ENCODE measurements at regions not wholly inside any gene's neighbourhood (a gene's known extent, or its start where the extent isn't known, plus 50 kb on each side); places are given as distances from the start of the nearest gene placed in this dataset.

DNA sequence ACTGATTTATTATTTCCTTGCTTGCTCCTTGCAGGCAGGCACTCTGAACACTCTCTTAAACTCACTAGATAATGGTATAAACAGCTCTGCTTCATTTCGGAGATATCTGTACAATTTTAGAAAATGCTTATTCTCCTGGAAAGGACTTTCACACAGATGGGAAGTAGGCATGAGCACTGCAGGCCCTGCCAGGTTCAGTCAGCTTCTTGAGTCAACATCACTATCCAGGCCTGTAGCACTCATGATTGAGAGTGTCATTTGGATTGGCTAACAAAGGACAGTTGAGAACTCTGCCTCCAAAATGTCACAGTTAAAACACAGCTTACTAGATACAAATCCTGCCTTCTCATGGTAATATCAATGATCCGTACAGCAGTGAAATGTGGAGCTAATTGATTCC, 181.9 kb downstream of the CYYR1 start:
- TF ChIP-seq, protein P1, sequence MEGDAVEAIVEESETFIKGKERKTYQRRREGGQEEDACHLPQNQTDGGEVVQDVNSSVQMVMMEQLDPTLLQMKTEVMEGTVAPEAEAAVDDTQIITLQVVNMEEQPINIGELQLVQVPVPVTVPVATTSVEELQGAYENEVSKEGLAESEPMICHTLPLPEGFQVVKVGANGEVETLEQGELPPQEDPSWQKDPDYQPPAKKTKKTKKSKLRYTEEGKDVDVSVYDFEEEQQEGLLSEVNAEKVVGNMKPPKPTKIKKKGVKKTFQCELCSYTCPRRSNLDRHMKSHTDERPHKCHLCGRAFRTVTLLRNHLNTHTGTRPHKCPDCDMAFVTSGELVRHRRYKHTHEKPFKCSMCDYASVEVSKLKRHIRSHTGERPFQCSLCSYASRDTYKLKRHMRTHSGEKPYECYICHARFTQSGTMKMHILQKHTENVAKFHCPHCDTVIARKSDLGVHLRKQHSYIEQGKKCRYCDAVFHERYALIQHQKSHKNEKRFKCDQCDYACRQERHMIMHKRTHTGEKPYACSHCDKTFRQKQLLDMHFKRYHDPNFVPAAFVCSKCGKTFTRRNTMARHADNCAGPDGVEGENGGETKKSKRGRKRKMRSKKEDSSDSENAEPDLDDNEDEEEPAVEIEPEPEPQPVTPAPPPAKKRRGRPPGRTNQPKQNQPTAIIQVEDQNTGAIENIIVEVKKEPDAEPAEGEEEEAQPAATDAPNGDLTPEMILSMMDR (IDR thresholded peaks at IDR 0.05): no peak

DNA sequence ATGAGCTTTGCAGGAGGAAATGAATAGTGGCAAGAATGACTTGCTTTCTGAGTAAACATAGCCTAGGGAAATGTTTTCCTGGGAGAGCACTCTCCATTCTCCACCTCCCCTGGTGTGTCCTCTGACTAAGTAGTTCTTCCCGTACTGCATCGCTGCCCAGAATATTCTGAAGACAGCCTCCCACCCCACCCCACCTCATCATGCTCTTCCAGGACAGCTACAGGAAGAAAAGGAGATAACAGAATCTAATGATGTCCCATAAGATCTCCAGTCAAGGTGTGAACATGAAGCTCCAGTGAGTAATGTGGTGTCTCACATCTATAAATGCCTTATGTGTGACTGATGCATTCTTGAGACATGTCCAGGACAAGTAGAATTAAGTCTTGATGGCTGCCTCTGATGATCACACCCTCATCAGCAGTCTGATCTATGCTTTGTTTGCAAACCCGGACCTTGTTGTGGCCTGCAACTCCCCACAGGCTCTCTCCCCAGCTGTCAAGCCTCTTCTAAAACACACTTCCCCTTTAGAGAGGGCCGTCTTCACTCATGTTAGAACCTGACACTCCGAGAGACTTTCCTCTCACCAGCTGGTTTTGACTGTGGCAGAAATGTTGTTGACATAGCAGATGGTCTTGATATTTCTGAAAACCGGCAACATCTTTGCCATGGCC, 183.0 kb downstream of the CYYR1 start:
- TF ChIP-seq, protein P1 (IDR thresholded peaks at IDR 0.05): no peak
- Mint-ChIP-seq H3K4me1 (ENCODE audit: unreplicated experiment) (peaks cover 41% of the 10 kb centered on the region), H3K27ac (ENCODE audit: unreplicated experiment) (peak overlapping the region; percentile 90), H3K36me3 (ENCODE audit: unreplicated experiment) (no peaks in the 10 kb centered on the region), H3K9me3 (ENCODE audit: unreplicated experiment) (no peaks in the 10 kb centered on the region), H3K4me3 (ENCODE audit: unreplicated experiment) (peak overlapping the region; percentile 39), H3K27me3 (ENCODE audit: unreplicated experiment) (no peaks in the 10 kb centered on the region)
- DNase-seq (ENCODE audit: extremely low spot score, unreplicated experiment): no peak

More for the DNA sequence above, 181.9 kb downstream of the CYYR1 start:
- H3K4me3 Mint-ChIP-seq (ENCODE audit: unreplicated experiment): no peak overlapping the region
- H3K36me3 Mint-ChIP-seq (ENCODE audit: unreplicated experiment): no peaks in the 10 kb centered on the region
- no peaks in the 10 kb centered on the region for H3K27me3 Mint-ChIP-seq (ENCODE audit: unreplicated experiment)
- no peaks in the 10 kb centered on the region for H3K9me3 Mint-ChIP-seq (ENCODE audit: unreplicated experiment)
- DNase-seq (ENCODE audit: extremely low spot score, unreplicated experiment): no peak
- H3K4me1 Mint-ChIP-seq (ENCODE audit: unreplicated experiment): peaks cover 41% of the 10 kb centered on the region
- peak overlapping the region; percentile 90 for H3K27ac Mint-ChIP-seq (ENCODE audit: unreplicated experiment)

DNA sequence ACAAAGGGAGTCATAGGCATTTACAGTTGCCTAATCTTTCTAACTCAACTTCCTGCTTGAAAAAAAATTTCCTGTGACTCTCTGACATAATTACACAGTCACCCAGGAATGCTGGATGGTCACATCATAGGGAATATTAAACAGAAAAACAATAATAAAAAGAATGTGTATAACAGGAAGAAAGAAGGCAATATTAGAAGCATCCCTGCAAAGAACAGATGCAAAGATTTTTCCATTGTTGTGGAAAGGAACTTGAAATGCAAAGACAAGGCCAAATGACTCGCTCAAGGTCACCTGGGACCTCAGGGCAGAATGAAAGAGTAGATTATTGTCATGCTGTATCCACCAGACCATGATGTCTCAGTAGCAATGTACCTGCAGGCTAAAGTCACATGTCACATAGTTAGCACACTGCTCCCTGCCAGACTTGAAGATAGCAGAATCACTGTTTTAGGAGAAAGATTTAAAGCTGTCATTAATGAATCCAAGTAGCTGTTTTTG, 184.3 kb downstream of the CYYR1 start:
- H3K9me3 Mint-ChIP-seq (ENCODE audit: unreplicated experiment): no peaks in the 10 kb centered on the region
- peaks cover 38% of the 10 kb centered on the region for H3K4me1 Mint-ChIP-seq (ENCODE audit: unreplicated experiment)
- TF ChIP-seq, protein P1 (IDR thresholded peaks at IDR 0.05): no peak
- peak overlapping the region; percentile 89 for H3K27ac Mint-ChIP-seq (ENCODE audit: unreplicated experiment)
- H3K36me3 Mint-ChIP-seq (ENCODE audit: unreplicated experiment): no peaks in the 10 kb centered on the region
- no peaks in the 10 kb centered on the region for H3K27me3 Mint-ChIP-seq (ENCODE audit: unreplicated experiment)
- H3K4me3 Mint-ChIP-seq (ENCODE audit: unreplicated experiment): no peak overlapping the region
- DNase-seq (ENCODE audit: extremely low spot score, unreplicated experiment): no peak

DNA sequence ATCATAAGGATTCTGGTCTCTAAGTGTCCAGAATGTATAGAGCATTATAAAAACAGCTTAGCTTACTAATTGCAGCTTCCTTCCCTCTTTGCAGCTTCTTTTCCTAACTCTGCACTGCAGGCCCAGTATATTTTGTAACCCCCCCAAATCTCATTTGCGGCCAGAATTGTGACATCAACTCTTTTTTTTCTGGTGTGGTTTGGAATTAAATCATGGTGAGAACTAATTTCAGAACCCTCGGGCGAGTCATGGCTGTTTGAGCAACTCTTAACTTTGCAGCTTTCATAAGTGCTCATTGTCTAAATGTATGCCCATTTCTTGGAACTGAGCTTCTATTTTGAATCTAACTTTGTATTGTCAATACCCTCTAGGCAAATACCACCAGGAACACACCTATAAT, 187.4 kb downstream of the CYYR1 start:
- TF ChIP-seq, protein P1 (IDR thresholded peaks at IDR 0.05): no peak
- DNase-seq (ENCODE audit: extremely low spot score, unreplicated experiment): no peak
- no peaks in the 10 kb centered on the region for H3K27me3 Mint-ChIP-seq (ENCODE audit: unreplicated experiment)
- H3K4me3 Mint-ChIP-seq (ENCODE audit: unreplicated experiment): no peak overlapping the region
- H3K36me3 Mint-ChIP-seq (ENCODE audit: unreplicated experiment): no peaks in the 10 kb centered on the region
- H3K9me3 Mint-ChIP-seq (ENCODE audit: unreplicated experiment): no peaks in the 10 kb centered on the region
- no peak overlapping the region for H3K27ac Mint-ChIP-seq (ENCODE audit: unreplicated experiment)
- H3K4me1 Mint-ChIP-seq (ENCODE audit: unreplicated experiment): peaks cover 28% of the 10 kb centered on the region

DNA sequence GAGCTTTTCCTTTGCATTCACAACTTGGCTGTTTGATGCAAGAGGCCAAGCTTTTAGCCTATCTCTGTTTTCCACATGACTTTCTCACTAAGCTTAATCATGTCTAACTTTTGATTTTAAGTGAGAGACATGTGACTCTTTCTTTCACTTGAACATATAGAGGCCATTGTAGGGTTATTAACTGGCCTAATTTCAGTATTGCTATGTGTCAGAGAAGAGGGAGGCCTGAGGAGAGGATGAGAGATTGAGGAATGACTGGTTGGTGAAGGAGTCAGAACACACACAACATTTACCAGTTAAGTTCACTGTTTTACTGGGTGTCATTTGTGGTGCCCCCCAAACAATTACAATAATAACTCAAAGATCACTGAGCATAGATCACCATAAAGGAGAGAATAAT, 193.5 kb downstream of the CYYR1 start:
- Mint-ChIP-seq H3K27me3 (ENCODE audit: unreplicated experiment) (no peaks in the 10 kb centered on the region), H3K27ac (ENCODE audit: unreplicated experiment) (no peak overlapping the region), H3K9me3 (ENCODE audit: unreplicated experiment) (peaks cover 4% of the 10 kb centered on the region), H3K4me3 (ENCODE audit: unreplicated experiment) (no peak overlapping the region), H3K4me1 (ENCODE audit: unreplicated experiment) (peaks cover 9% of the 10 kb centered on the region), H3K36me3 (ENCODE audit: unreplicated experiment) (no peaks in the 10 kb centered on the region)
- TF ChIP-seq, protein P1 (IDR thresholded peaks at IDR 0.05): no peak
- DNase-seq (ENCODE audit: extremely low spot score, unreplicated experiment): no peak
